ENCODE measurements at regions not wholly inside any gene's neighbourhood (a gene's known extent, or its start where the extent isn't known, plus 50 kb on each side); places are given as distances from the start of the nearest gene placed in this dataset.

DNA sequence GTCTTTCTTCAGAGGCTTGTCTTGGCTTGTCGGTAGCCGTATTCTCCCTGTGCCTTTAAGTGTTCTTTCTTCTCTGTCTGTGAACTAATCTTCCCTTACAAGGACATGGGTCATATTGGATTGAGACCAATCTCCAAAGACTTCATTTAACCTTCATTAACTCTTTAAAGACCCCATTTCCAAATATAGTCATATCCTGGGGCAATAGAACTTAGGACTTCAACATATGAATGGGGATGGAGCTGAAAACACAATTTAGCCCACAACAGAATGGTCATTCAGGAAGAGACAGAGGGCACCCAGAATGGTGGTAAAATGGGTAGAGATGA is 82.1 kb upstream of the TANK start:
- TF ChIP-seq NFIC (IDR thresholded peaks at IDR 0.05), result no peak
- TF ChIP-seq EP300 (IDR thresholded peaks at IDR 0.05; ENCODE audit: borderline replicate concordance), result no peak
- TF ChIP-seq, protein P1, sequence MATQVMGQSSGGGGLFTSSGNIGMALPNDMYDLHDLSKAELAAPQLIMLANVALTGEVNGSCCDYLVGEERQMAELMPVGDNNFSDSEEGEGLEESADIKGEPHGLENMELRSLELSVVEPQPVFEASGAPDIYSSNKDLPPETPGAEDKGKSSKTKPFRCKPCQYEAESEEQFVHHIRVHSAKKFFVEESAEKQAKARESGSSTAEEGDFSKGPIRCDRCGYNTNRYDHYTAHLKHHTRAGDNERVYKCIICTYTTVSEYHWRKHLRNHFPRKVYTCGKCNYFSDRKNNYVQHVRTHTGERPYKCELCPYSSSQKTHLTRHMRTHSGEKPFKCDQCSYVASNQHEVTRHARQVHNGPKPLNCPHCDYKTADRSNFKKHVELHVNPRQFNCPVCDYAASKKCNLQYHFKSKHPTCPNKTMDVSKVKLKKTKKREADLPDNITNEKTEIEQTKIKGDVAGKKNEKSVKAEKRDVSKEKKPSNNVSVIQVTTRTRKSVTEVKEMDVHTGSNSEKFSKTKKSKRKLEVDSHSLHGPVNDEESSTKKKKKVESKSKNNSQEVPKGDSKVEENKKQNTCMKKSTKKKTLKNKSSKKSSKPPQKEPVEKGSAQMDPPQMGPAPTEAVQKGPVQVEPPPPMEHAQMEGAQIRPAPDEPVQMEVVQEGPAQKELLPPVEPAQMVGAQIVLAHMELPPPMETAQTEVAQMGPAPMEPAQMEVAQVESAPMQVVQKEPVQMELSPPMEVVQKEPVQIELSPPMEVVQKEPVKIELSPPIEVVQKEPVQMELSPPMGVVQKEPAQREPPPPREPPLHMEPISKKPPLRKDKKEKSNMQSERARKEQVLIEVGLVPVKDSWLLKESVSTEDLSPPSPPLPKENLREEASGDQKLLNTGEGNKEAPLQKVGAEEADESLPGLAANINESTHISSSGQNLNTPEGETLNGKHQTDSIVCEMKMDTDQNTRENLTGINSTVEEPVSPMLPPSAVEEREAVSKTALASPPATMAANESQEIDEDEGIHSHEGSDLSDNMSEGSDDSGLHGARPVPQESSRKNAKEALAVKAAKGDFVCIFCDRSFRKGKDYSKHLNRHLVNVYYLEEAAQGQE (IDR thresholded peaks at IDR 0.05; ENCODE audit: low read depth), result no peak
- TF ChIP-seq TCF12 (IDR thresholded peaks at IDR 0.05; ENCODE audit: low read depth), result no peak
- TF ChIP-seq, protein P2, sequence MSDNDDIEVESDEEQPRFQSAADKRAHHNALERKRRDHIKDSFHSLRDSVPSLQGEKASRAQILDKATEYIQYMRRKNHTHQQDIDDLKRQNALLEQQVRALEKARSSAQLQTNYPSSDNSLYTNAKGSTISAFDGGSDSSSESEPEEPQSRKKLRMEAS (IDR thresholded peaks at IDR 0.05), result no peak
- no peak for TF ChIP-seq EGR1 (IDR thresholded peaks at IDR 0.05)
- no peak for TF ChIP-seq ZBTB7A (IDR thresholded peaks at IDR 0.05; ENCODE audit: low read depth)

Data from Ishikawa (cell line).